NCI-H460 (cell line): ENCODE measurements at regions not wholly inside any gene's neighbourhood (a gene's known extent, or its start where the extent isn't known, plus 50 kb on each side); places are given as distances from the start of the nearest gene placed in this dataset.

ENCODE experiments used
- DNase-seq: peaks from one replicate; pipeline ENCODE4 v3.0.0-alpha.2; 2016; ENCODE audit warnings: low read depth; ENCODE audit errors: extremely low read depth

- no peak for DNase-seq
These were observed 150.7 kb upstream of the HAAO start for GRCh38 chr2:42942990-42943493.

GRCh38 chr2:42942214-42942989 lies 150.0 kb upstream of the HAAO start:
- DNase-seq = no peak

- DNase-seq = no peak
These were observed 149.3 kb upstream of the HAAO start for GRCh38 chr2:42941633-42942176.

GRCh38 chr2:42939411-42940206 lies 147.2 kb upstream of the HAAO start:
- DNase-seq = no peak

- DNase-seq = no peak
These were observed 146.4 kb upstream of the HAAO start for GRCh38 chr2:42938671-42939370.

GRCh38 chr2:42937171-42937875 lies 144.9 kb upstream of the HAAO start:
- DNase-seq = no peak

- no peak for DNase-seq
These were observed 143.6 kb upstream of the HAAO start for GRCh38 chr2:42935692-42936671.

- DNase-seq = no peak
These were observed 142.3 kb upstream of the HAAO start for GRCh38 chr2:42934580-42935186.

GRCh38 chr2:42933824-42934254 lies 141.5 kb upstream of the HAAO start:
- DNase-seq = no peak

- DNase-seq = no peak
These were observed 140.1 kb upstream of the HAAO start for GRCh38 chr2:42932271-42933151.

- DNase-seq = no peak
These were observed 139.4 kb upstream of the HAAO start for GRCh38 chr2:42931818-42932195.

- DNase-seq = no peak
These were observed 138.9 kb upstream of the HAAO start for GRCh38 chr2:42931146-42931817.

- no peak for DNase-seq
These were observed 137.7 kb upstream of the HAAO start for GRCh38 chr2:42930025-42930581.

GRCh38 chr2:42929546-42930024 lies 137.2 kb upstream of the HAAO start:
- no peak for DNase-seq

- DNase-seq = no peak
These were observed 136.5 kb upstream of the HAAO start for GRCh38 chr2:42928692-42929545.
